ENCODE measurements at regions not wholly inside any gene's neighbourhood (a gene's known extent, or its start where the extent isn't known, plus 50 kb on each side); places are given as distances from the start of the nearest gene placed in this dataset.

- TF ChIP-seq CTCF (IDR thresholded peaks at IDR 0.05; ENCODE audit: low read depth, low read length) (no peak), EZH2phosphoT487 (IDR thresholded peaks at IDR 0.05; ENCODE audit: low read depth) (no peak)
- no peaks in the 10 kb centered on the region for H3K9me3 ChIP-seq (ENCODE audit: insufficient read depth, low read length)
- no peaks in the 10 kb centered on the region for H3K27me3 ChIP-seq (ENCODE audit: low read depth, low read length)
- H2AFZ ChIP-seq (ENCODE audit: low read depth, low read length), result no peak overlapping the region
- H3K4me2 ChIP-seq (ENCODE audit: low read length), result no peak overlapping the region
- H3K27ac ChIP-seq (ENCODE audit: low read length), result no peak overlapping the region
- H3K4me3 ChIP-seq (ENCODE audit: low read length), result no peak overlapping the region
- no peak overlapping the region for H3K9ac ChIP-seq (ENCODE audit: low read length)
- H3K79me2 ChIP-seq (ENCODE audit: low read length), result no peaks in the 10 kb centered on the region
- no peaks in the 10 kb centered on the region for H4K20me1 ChIP-seq (ENCODE audit: insufficient read depth, low read length)
- H3K36me3 ChIP-seq (replicated peaks; ENCODE audit: low read depth, low read length), result no peaks in the 10 kb centered on the region
- H3K4me1 ChIP-seq (ENCODE audit: low read length), result no peaks in the 10 kb centered on the region
Observed at GRCh38 chr6:104540743-104541142, 319.0 kb downstream of the HACE1 start.

DNA sequence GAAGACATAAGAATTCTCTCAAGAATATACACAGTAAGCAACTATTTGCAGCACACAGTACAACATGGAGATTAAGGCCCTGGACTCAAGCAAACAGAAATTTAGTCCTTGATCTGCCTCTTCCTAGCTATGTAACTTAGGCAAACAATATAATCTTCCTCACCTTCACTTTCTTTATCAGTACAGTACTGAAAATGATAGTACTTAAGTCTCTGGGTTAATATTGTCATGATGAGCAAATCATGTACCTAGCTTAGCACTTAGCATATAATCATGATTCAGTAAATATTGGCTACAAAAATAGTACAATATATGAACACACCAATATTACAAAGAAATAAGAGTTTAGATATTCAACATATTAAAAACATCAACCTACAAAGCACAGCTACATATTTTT lies 320.5 kb downstream of the HACE1 start:
- H3K27ac ChIP-seq (ENCODE audit: low read length), result no peak overlapping the region
- no peaks in the 10 kb centered on the region for H3K27me3 ChIP-seq (ENCODE audit: low read depth, low read length)
- H3K4me1 ChIP-seq (ENCODE audit: low read length), result no peaks in the 10 kb centered on the region
- H3K9ac ChIP-seq (ENCODE audit: low read length), result no peak overlapping the region
- no peaks in the 10 kb centered on the region for H3K36me3 ChIP-seq (replicated peaks; ENCODE audit: low read depth, low read length)
- TF ChIP-seq CTCF (IDR thresholded peaks at IDR 0.05; ENCODE audit: low read depth, low read length) (no peak), EZH2phosphoT487 (IDR thresholded peaks at IDR 0.05; ENCODE audit: low read depth) (no peak)
- H3K4me3 ChIP-seq (ENCODE audit: low read length), result no peak overlapping the region
- no peaks in the 10 kb centered on the region for H4K20me1 ChIP-seq (ENCODE audit: insufficient read depth, low read length)
- H3K4me2 ChIP-seq (ENCODE audit: low read length), result no peak overlapping the region
- no peaks in the 10 kb centered on the region for H3K79me2 ChIP-seq (ENCODE audit: low read length)
- no peak overlapping the region for H2AFZ ChIP-seq (ENCODE audit: low read depth, low read length)
- no peaks in the 10 kb centered on the region for H3K9me3 ChIP-seq (ENCODE audit: insufficient read depth, low read length)

DNA sequence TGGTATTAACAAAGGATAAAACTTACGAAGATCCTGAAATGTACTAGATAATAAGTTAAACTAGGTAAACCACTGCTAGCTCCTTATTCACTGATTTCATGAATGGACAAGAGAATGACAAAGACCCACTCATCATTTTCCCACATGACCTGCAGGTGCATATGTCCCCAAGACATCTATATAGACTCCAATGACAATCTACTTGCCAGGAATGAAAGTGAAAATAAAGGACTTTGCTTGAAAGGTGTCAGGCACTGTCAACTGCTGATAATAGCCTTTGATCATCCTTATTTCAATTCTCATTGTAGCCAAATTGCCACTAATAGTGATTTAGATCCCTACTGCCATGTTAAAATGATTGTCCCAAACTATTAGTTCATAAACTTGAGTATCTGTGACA lies 321.8 kb downstream of the HACE1 start:
- H2AFZ ChIP-seq (ENCODE audit: low read depth, low read length), result no peak overlapping the region
- no peaks in the 10 kb centered on the region for H3K27me3 ChIP-seq (ENCODE audit: low read depth, low read length)
- H3K9me3 ChIP-seq (ENCODE audit: insufficient read depth, low read length), result no peaks in the 10 kb centered on the region
- H3K79me2 ChIP-seq (ENCODE audit: low read length), result no peaks in the 10 kb centered on the region
- TF ChIP-seq EZH2phosphoT487 (IDR thresholded peaks at IDR 0.05; ENCODE audit: low read depth) (no peak), CTCF (IDR thresholded peaks at IDR 0.05; ENCODE audit: low read depth, low read length) (no peak)
- H3K4me2 ChIP-seq (ENCODE audit: low read length), result no peak overlapping the region
- no peak overlapping the region for H3K4me3 ChIP-seq (ENCODE audit: low read length)
- no peaks in the 10 kb centered on the region for H3K36me3 ChIP-seq (replicated peaks; ENCODE audit: low read depth, low read length)
- H3K4me1 ChIP-seq (ENCODE audit: low read length), result no peaks in the 10 kb centered on the region
- no peaks in the 10 kb centered on the region for H4K20me1 ChIP-seq (ENCODE audit: insufficient read depth, low read length)
- H3K27ac ChIP-seq (ENCODE audit: low read length), result no peak overlapping the region
- H3K9ac ChIP-seq (ENCODE audit: low read length), result no peak overlapping the region

DNA sequence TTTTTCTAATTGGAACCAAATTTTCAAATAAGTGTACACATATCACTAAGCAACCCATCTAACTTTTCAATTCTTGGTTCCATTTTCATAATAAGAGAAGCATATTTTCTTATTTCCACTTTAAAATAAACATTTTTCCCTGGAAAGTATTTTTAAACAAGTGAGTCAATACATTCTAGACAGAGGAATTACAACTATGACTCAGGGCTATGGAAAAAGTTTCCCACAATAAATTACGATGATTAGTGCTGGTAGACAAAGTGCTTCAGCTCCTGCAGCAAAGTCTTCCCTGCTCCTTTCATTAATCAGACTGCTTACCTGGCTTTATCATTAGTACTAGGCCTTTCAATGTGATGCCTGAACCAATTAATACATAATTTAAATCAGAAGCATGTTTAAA lies 322.5 kb downstream of the HACE1 start:
- Histone ChIP-seq H2AFZ (ENCODE audit: low read depth, low read length) (no peak overlapping the region), H3K4me3 (ENCODE audit: low read length) (no peak overlapping the region), H3K36me3 (replicated peaks; ENCODE audit: low read depth, low read length) (no peaks in the 10 kb centered on the region), H3K9me3 (ENCODE audit: insufficient read depth, low read length) (no peaks in the 10 kb centered on the region), H3K4me2 (ENCODE audit: low read length) (no peak overlapping the region), H3K79me2 (ENCODE audit: low read length) (no peaks in the 10 kb centered on the region), H3K27me3 (ENCODE audit: low read depth, low read length) (no peaks in the 10 kb centered on the region), H4K20me1 (ENCODE audit: insufficient read depth, low read length) (no peaks in the 10 kb centered on the region), H3K27ac (ENCODE audit: low read length) (no peak overlapping the region), H3K4me1 (ENCODE audit: low read length) (no peaks in the 10 kb centered on the region), H3K9ac (ENCODE audit: low read length) (no peak overlapping the region)
- TF ChIP-seq CTCF (IDR thresholded peaks at IDR 0.05; ENCODE audit: low read depth, low read length), result no peak
- TF ChIP-seq EZH2phosphoT487 (IDR thresholded peaks at IDR 0.05; ENCODE audit: low read depth), result no peak
